Umbilical cord (tissue), 1 donor: ENCODE measurements at regions not wholly inside any gene's neighbourhood (a gene's known extent, or its start where the extent isn't known, plus 50 kb on each side); places are given as distances from the start of the nearest gene placed in this dataset.
"Not testable (repeated sequence)": the region's sequence is repeated elsewhere in the genome, so short reads cannot be mapped to it uniquely, and the experiment has no call there.

Source experiments
- DNase-seq: peaks from one replicate; pipeline ENCODE4 v3.0.0-alpha.2; 2015; ENCODE audit warnings: low spot score

GRCh38 chr12:115811045-115811444, 466.4 kb downstream of the MED13L start:
- DNase-seq: no peak

DNA sequence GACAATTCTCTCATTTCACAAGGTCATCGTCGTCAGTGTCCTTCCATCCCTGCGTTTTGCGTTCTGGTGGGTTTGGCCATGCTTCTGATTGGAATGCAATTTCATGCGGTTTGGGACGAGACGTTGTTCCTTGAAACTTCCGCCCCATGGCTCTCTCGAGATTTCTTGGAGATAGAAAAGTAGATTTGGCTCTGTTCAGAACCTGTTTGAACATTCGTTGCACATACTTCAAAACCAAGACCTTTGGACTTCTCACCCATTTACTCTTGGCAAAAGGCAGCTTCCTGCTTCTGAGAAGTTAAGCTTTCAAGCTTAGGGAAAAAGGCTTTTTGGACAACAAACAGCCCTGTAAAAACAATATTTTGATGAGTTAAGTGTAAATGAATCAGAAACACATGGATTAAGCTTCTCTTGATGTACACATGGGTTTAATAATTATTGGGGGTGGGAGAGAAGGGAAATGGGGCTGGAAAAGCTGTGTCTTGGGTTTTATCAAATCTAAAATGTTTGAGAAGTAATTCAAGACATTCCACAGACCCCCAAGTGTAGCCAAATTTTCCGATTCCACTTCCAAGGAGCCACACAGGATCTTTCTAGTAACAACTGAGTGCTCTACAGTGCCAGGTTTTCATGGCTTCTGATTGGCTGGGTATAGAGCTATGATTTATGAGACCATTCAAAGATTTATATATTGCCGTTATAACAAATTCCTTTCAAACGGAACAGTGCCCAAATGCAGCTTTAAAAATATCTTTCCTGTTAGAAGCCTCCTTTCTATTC, 467.2 kb downstream of the MED13L start:
- DNase-seq: no peak

DNA sequence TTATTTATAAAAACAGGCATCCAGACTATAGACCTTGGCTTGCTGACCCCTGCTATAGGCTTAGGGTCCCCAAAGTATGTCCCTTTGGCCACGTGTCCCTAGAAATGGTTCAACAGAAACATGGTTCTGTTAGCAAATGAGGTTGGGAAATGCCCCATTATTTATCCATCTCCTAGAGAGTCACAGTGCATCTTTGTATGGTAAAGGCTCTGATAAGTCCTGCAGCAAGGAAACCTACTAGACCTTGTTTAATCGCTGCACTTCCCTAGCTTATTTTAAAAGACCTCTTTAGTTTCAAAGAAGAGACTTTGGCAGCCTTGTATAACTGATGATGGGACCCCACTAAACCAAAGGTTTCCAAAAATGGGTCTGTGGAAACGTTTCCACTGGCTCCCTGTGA, 471.5 kb downstream of the MED13L start:
- DNase-seq: no peak

DNA sequence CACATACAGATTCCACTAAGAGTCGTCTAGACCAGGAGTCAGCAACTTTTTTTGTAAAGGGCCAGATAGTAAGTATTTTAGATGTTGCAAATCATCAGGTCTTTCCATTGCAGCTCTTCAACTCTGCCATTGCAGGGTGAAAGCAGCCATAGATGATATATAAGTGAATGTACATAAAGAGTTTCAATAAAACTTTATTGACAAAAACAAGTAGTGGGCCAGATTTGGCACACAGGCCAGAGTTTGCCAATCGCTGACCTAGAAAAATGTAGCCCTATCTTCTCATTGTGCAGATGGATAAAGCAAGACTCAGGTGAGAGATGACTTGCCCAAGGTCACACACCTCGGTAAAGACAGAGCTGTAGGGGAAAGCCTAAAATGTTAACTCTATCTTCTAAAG, 474.7 kb downstream of the MED13L start:
- no peak for DNase-seq

- DNase-seq: no peak
These were observed 475.6 kb downstream of the MED13L start for GRCh38 chr12:115801871-115802270.

DNA sequence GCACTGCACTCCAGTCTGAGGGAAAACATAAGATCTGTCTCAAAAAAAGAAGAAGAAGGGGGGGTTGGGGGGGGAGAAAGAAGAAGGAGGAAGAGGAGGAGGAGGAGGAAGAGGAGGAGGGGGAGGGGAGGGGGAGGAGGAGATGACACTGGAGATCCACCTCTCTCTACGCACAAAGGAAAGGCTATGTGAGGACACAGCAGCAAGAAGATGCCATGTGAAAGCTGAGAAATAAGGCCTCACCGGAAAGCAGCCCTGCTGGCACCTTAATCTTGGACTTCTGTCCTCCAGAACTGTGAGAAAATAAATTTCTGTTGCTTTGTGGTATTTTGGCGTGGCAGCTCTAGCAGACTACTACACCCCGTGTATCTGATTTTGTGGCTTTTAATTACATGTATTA, 477.9 kb downstream of the MED13L start:
- no peak for DNase-seq

GRCh38 chr12:115798309-115798917, 479.1 kb downstream of the MED13L start:
- no peak for DNase-seq

DNA sequence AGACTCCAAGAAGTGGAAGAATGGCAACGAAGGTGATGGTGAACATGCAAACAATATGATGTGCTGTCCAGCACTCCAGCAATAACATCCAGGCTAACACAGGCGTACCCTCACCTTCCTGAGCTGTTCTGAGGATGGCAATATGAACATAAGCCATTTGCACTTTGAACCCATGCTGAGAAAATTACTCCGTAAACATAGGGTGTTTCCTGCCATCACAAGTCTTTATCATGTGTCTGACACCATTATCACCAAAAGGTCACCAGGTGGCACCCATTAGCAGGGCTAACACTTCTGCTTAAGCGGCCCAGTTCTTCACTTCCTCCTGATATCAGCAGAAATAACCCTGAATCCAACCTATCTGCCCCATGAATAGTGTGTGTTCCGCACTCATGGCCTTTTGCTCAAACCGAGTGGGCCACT, 482.8 kb downstream of the MED13L start:
- no peak for DNase-seq

DNA sequence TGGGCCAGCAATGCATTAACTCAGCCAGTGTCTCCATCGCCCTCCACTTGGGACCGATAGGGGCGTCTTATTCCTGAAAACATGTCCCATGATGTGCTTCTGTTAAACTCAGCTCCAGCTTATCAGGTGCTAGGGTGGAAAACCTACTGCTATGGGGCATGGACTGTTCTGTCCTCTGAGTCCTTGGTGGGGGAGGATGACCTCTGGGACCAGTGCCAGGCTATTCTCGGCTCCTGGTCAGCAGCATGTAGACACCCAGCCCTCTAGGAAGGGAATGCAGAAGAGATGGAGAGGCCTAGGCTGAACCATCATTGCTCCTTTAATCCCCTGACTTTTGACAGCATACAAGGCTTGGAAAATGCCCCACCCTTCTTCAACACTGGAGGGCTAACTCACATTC, 486.2 kb downstream of the MED13L start:
- DNase-seq: no peak

DNA sequence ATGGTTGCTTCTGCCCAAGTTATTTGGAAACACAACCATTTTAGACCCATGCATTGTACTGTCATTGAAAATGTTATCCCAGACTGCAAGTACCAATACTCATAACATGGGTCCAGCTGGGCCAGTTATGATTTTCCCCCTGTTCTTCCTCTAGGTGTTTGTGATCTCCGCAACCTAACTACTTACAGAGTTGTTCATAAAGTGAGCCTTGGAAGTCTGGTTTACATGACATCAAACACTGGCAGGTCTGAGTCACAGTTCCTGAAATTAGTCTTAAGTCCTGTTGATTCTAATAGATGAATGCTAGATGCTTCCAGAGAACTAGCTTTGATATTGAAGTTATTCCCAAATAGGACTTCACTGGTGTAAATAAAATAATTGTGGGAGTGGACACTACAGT, 487.0 kb downstream of the MED13L start:
- DNase-seq: no peak

GRCh38 chr12:115786490-115786889, 491.0 kb downstream of the MED13L start:
- DNase-seq: not testable (repeated sequence)

- DNase-seq: no peak
These were observed 491.9 kb downstream of the MED13L start for GRCh38 chr12:115785548-115785947.

- no peak for DNase-seq
These were observed 501.1 kb downstream of the MED13L start for GRCh38 chr12:115776399-115776798.

GRCh38 chr12:115774148-115774895, 503.2 kb downstream of the MED13L start:
- DNase-seq: no peak

DNA sequence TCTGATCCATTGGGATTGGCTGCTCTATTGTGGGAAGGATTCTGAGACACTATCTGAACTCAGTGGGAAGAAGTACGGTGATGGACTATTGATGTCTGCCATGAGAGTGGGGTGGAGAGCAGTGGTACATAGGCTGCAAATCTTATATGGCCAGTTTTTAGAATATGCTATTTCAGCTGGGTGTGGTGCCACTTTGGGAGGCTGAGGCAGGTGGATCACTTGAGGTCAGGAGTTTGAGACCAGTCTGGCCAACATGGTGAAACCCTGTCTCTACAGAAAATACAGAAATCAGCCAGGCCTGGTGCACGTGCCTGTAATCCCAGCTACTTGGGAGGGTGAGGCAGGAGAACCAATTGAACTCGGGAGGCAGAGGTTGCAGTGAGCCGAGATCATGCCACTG, 505.9 kb downstream of the MED13L start:
- no peak for DNase-seq

- peak; percentile 10 for DNase-seq
These were observed 506.4 kb downstream of the MED13L start for GRCh38 chr12:115771065-115771464.

GRCh38 chr12:115770643-115771042, 506.9 kb downstream of the MED13L start:
- no peak for DNase-seq

GRCh38 chr12:115767916-115768315, 509.6 kb downstream of the MED13L start:
- no peak for DNase-seq

GRCh38 chr12:115763982-115764621, 513.4 kb downstream of the MED13L start:
- DNase-seq: peak; percentile 10

DNA sequence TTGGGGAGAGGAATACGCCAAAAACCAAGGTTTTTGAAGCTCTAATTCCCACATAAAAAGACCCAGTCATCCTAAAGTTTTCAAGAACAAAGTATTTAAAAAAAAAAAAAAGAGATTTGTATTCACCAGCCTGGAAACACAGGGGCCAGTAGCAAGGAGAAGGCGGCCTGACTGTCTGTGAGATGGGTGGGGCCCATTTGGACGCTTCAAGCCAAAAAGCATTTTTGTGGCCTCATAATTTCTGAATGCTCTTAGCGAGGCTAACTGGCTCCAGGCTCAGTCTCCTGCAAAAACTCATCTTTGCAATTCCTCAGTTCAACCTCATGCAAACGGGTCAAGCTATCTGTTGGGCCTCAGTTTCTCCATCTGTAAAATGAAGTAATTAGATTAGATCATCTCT, 514.1 kb downstream of the MED13L start:
- DNase-seq: peak; percentile 69

DNA sequence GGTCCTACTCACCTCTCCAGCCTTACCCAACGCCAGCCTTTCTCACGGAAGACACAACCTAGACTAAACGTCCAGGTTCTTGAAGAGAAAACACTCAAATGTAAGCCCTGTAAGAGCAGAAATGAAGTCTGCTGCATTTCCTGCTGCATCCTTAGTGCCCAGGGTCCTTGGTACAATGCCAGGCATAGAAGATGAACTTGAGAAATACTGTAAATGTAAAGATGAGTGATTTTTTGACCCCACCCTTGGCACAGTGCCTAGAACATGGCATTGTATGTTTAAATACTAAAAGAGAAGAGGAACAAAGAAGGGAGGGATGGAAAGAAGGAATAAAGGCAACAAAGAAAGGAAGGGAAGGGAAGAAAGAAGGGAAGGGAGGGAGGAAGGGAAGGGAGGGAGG, 514.6 kb downstream of the MED13L start:
- DNase-seq: peak; percentile 12

DNA sequence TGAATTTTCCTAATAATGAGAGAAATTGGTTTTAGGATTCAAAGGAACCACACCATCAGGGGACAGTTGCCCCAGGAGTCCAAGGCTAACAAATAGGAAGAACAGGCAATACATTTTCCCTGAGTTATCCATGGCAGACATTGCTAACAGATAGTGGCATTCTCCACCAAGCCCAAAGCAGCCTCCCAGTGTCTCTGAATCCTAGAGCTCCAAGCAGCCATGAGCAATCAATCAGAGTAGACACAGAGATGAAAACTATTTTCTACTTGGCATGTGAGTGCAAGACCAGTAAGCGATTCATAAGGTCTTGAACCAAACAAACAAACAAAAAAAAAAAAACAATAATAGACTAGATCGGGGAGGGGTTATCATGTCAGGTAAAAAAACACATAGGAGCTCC, 515.7 kb downstream of the MED13L start:
- no peak for DNase-seq
